Activated CD4-positive, alpha-beta T cell treated with anti-CD3 and anti-CD28 coated beads for 24 hours (primary cell): ENCODE measurements at regions not wholly inside any gene's neighbourhood (a gene's known extent, or its start where the extent isn't known, plus 50 kb on each side); places are given as distances from the start of the nearest gene placed in this dataset.

ENCODE experiments used
- DNase-seq, 2 donors: peaks; one replicate each; pipeline ENCODE4 v3.0.0-alpha.2; 2020; ENCODE audit warnings: low read depth in 2 of 2

DNA sequence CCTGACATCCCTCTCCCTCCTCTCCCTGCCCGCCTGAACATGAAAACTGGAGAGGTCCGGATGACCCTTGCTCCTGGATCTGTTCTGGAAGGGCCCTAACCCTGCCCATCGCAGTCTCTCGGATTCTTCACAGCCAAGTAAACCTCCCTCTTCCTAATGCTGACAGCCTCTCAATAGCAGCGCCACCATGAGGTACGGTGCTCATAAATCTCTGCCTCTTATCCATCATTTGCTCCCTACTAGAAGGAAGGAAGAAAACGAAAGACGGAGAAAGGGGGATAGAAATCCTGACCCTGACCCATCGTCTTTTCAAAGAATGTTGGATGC, 257.9 kb downstream of the BCL11A start:
- no peak for DNase-seq

DNA sequence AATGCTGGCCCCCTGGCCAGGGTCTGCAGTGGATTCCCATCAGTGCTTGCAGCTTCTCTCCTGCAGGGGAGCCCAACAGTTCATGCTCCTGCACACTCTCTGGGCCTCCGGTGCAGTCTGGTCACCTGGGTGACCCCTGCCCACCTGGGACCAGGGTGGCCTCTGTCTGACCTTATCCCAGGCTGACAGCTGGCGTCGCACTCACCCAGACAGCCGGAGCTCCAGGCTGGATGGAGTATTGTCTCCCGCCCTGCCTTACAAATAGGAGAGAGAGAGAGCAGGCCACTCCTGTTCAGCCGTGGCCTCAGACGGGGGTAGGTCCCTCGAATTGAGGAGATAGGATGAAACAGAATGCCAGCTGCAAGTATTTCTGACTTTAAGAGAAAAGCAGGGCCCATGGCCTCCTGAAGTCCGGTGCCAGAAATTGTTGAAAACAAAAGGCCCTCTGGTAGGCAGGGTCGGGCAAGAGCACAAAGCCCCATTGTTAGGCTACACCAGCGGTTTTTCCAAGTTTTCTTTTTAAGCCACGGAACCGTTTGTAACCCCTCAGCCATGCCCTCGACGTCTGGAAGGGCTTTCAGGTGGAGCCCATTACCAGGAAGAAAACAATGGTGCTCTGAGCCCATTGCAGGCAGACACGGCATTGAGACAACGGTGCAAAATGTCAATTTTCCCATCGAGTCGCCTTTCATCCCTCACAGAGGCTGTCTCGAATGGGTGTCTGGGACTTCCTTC, 258.4 kb downstream of the BCL11A start:
- DNase-seq = no peak

DNA sequence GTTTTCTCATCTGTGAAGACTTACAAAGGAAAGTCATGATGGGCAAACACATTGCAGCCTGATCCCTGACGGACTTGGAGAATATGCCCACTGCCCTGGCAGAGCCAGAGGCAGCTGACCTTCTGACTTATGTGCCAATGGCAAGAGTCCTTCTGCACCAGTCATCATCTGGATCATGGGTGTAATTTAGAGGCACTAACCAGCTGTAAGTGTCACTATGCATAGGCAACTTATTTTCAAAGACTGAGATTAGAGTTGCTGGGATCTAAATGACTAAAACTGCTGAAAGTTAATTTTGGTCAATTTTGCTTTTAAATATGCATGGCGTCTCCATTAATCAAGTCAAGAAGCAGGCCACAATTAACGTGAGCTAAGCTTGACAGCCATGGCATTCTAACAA, 261.2 kb downstream of the BCL11A start:
- DNase-seq = no peak

DNA sequence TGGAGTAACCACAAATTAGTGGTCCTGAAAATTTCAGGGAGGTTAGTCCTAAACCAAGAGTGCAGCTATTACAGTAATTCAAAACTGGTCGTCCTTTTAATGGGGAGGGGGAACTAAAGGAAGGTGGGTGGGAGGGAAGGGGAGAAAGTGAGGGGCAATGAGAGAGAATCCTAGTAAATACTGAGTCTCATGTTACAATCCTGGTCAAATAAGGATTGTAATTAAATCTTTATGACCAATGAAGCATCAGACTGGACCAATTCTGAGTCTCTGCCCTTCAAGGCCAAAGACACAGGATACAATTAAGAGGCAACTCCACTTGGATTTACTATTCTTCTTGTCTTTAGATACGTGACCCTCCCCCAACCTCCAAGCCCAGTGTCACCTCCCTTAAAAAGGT, 262.9 kb downstream of the BCL11A start:
- no peak for DNase-seq

DNA sequence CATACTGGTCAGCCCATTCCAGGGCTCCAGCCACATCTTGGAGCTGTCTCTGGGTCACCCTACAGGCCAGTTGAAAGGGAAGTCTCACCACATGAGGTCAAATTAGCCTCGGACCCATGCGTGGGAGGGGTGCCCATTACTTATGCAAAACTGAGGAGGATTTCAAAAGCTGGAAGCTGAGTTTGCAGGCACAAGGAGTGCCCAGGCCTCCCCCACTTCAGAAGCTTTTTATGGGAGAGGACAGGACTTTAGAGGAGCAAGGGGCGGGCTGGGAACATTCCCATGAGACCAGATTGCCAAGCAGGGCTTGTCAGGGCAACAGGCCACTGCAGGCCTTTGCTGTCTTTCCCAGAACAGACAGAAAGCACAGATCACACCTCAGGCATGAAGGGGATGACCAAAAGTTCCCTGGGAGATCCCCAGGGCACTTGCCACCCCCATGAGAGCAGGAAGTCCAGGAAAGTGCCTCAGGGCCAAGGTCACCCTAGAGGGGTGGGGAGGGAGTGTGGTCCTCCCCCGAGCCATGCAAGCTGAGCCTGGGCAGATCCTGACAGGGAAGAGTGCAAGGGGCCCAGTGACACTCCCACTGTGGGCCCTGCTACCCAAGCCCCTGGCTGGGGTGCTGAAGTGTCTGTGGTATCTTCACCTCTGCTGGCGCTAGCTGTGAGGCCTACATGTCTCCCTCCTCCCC, 267.7 kb downstream of the BCL11A start:
- DNase-seq = no peak

DNA sequence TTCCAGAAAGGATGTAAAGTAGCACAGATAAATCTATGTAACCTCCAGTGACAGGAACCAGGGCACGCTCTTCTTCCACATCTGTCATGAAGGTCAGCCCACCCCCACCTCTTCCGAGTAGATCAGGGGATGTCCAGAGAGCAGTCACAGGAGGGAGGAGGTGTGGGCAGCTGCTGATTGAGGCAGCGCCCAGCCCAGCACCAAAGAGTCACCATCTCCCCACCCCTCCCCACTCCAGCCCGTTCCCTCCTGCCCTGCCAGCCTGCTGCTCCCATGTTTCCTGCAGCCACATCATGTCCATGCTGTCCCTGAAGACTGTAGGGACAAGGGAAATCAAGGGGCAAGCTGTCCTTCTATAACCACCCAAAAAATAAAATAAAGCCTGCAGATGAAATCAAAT, 269.8 kb downstream of the BCL11A start:
- DNase-seq = no peak

DNA sequence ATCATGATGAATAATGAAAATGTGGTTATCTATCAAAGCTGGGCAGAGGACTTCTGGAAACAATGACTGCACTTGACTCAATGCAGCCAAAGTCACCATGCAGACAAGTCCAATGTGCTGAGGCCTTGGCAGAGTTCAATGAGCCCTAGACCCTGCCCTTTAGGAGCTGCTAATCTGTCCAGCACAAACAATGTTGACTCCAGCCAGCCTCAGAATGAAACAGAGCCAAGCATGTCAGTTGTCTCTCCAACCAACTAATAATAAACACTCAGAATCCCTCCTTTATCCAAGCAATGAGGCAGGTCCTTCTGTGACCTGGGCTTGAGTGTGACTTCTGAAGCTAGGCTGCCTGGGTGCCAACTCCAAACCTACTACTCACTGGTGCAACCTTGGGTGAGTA, 270.6 kb downstream of the BCL11A start:
- DNase-seq = no peak

DNA sequence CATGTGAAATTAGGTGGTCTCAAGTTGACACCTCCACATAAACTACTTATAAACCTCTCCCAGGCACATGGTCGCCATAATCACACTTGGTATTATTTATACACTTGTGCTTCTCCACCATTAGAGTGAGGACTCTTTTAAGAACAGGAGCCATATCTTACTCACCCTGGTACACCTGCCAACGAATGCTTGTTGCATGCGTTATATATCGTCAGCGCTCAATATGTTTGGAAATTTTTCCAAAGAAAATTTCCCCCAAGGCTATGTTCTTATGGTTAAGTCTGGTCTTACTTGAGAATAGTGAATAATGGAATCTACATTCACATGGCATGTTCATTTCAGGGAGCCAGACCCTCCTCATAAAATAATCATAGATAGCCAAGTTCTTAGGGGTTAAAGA, 271.7 kb downstream of the BCL11A start:
- no peak for DNase-seq

DNA sequence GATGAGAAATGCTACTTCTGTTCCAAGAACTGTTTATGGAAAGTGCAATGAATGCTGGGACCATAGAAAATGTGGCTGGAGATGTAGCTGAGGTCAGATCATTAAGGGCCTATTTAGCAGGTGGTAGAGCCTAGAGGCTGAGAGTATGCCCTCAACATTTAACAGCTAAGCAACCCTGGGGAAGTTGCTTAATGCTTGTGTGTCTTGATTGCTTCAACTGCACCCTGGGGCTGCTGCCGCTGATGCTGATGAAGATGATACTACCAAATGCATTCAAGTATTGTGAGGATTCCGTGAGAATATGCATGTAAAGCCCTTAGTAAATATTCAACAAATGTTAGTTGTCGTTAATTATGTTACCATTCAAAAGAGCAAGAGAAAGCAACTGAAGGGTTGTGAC, 273.2 kb downstream of the BCL11A start:
- DNase-seq = no peak

DNA sequence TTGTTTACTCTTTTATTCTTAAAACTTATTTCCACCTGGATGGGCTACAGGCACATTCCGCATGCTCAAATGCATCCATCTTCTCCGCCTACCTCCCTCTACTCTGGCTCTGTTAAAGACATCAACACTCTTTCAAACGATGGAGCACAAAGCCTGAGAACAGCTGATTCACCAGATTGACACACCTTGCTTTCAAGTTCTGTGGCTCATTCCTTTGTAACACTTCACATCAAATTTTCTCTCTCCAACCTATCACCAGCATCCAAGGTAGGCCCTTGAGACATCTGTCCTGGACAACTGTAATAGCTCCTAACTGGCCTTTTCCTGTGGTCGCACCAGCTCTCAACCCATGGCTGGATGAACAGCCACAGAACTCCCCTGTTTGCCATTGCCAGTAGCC, 274.5 kb downstream of the BCL11A start:
- no peak for DNase-seq

DNA sequence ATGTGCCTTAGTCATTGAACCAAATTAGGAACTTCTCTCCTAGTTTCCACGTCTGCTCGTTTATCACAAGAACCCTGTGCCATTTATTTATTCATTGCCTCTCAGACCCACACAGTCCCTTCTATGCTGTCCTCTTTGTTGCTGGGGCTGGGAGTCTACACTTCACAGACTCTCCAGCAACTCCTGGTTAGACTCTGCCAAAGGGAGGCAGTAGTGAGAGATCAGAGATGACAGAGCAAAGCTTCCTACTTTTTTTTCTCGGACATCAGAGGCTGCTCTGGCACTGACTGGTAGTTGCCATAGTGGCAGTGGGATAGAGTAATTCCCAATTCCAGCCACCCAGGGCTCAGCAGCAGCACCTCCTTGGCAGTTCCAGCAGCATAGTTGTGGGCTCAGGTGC, 277.5 kb downstream of the BCL11A start:
- DNase-seq = no peak

DNA sequence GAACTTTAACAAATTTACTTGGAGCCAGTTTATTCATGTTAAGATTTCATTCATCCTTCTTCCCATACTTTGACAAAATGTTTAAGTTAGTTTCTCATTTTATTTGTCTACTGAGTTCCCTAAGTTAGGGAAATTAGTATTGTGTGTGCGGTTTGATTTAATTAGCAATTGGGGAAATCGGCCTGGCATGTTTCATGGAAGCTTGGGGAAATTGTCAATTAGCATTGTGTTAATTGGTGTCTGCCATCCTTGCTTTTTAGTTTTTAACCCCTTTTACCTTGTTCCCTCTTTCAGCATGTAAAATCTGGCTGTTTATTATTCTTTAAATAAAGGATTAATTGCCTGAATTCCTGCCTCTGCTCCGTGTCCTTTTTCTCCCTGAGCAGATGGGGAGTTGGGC, 279.6 kb downstream of the BCL11A start:
- DNase-seq = no peak

DNA sequence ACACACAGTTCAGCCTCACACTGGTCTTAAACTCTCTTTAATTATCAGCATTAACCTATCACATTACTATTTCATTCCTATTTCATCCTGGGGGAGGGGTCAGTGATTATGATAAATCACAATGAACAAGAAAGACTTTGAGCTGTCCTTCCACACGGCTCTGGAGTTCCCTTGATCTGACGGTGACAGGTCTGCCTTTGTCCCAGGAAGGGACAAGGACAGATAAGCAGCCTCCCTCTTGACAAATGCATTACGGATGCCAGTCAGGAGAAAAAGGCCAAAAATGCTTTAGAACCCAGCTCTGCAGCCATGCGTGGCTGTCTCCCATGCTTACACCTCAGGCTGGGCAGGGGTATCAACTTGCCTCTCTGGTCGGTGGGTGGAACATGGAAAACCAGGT, 281.7 kb downstream of the BCL11A start:
- DNase-seq = no peak

DNA sequence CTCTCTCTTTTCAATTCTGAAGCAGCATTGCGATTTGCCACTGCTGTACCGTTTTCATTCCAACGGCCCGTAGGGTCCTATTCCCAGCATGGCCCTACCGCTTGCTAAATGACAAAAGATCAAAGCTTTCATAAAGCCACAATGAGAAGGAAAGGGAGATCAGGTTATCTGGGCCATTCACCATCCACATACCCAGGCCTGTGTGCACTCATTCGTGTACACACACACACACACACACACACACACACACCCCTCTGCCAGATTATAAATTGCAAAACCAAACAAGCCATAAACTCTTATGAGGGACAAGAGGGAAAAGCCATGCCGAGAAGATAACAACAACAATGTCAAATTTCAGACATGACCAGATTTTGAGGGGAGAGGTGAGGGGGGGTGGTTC, 282.3 kb downstream of the BCL11A start:
- no peak for DNase-seq

DNA sequence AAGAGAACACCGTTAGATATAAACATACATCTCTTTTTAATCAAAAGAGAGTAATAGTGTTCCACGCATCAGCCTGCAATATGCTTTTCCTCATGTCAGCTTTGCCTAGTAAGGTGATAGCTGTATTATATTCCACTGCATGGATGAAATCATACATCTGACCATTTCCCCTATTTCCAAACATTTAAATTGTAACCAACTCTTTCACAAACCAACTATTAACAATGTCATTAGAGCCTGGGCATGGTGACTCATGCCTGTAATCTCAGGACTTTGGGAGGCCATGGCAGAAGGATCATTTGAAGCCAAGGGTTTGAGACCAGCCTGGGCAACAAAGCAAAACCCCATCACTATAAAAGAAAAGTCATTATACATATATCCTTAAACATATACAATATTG, 284.8 kb downstream of the BCL11A start:
- no peak for DNase-seq

DNA sequence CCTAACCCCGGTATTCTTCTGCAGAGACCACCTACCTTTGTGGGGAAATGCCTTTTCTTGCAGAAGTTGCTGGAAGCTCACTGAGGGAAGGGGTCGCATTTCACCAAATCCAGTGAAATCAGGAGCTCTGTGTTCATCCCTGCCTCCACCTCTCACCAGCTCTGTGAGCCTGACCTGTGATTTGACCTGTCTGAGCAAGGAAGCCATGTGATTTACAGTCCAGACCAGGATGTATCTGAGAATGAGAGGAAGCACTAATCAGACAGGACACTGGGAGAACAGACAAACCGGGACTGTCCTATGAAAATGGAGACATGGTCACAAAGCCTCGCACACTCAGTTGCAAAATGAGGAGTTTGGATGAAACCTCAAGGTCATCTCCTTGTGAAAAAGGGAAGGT, 285.4 kb downstream of the BCL11A start:
- DNase-seq = no peak

DNA sequence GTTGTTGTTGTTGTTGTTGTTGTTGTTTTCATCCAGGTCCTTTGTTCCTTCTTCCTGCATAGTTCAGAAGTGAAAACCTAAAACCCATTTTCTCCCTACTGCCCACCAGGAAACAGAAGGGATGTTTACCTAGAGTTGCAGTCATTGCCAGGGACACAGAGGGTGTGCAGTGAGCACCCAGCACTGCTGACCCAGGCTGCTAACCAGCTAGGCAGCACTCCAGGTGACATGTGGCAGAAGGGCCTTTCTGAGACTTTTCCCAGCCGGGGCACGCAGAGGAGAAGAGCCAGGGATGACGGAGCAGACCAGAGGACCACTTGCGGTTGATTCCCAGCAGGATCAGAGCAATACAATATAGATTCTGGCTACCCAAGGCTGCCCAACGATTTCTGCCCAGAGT, 286.3 kb downstream of the BCL11A start:
- no peak for DNase-seq

DNA sequence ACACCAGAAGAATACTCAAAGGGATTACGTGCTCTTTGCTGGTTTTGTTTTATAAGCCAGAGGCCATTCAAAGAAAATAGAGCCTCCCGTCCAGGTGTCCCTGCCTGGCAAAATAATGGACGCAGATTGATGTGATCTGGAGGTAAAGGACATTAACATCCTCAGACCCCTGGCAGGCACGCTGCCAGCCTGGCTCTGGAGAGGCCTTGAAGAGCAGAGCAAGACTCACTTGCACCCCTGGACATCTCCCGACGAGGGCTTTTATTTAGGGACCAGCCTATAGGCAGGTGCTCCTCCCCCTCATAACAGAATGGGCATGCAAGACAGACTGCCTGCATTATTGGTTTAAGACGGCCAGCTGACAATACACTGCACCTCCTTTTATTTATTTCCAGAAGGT, 291.3 kb downstream of the BCL11A start:
- DNase-seq = no peak

DNA sequence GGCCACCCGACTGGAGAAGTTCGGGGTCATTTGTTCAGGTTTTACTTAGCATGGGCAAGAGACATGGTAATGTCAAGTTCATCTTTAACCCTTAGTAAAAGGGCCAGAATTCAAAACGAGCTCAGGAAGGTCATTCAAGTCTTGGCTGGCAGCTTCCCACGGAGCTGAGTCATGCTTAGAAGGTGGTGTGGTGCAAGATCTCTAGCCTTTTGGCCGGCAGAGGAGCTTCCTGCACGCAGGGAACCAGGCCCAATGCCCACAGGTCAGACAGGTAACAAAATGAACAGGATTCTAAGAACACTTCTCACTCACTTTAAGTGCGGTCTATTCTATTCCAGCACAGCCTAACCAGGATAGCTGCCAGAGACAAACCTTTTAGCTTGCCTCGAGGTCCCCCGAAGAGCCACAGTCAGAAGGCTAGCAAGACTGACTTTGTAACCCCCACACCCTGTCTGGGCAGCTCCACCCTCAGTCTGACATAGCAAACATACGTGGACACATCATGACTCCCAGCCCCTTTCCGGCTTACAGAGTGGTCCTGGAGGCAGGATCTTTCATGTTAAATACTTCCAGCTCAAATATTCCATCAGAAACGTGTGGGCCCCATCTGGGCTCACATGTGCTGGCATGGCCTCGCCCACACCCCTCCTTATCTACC, 292.7 kb downstream of the BCL11A start:
- DNase-seq = no peak

DNA sequence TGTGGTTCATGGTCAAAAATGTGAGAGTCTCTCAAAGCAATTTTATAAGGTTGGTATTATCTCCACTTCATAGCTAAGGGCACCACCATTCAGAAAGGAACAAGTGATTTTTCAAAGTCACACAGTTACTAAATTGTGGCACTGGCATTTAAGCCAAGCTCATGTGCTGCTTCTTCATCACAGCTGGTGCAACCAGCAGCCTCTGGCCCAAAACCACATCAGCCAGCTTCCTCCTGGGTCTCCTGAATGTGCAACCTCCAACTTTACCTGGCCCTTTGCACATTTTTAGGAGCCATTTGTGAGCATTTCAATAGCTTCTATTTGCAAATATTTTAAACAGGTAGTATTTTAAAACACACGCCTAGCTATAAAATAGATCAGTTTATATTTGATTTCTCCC, 293.7 kb downstream of the BCL11A start:
- DNase-seq = no peak

DNA sequence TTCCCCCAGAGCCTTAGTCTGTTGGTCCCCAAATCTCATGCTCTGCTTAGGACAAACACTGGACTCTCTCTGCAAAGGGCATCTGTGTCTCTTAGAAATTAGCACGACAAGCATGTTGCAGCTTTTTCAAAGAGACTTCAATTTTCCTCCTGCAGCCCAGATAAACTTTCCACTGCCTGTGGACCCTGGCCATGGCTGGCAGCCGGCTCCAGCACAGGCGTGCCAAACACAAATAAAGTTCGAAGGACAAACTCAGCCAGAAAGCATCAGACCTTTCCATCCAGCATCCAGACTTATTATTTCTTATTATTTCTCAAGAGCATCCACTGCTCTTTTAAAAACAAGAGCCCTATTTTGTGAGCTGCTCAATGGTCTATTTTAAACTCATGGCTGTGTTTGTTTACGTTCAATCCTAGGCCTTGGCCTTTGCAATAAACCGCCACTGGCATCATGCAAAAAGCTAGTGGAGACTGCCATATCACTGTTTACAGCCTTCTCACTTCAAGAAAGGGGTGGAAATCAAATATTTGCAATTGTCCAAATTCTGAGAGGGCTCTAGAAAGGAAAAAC, 300.8 kb downstream of the BCL11A start:
- DNase-seq = no peak

DNA sequence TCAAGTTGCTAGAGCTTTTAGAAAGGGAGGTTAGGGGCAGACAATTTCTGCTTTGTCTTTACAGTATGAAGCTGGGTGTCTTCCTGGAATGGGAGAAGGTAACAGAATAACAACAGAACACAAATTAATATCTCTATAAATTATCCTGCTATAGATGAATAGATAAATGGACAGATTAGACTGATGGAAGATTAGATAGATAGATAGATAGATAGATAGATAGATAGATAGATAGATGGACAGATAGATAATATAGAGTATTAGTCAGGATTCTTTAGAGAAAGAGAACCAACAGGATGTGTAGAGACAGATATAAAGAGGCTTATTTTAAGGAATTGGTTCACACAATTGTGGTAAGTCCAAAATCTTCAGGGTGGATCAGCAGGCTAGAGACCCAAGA, 302.2 kb downstream of the BCL11A start:
- no peak for DNase-seq

DNA sequence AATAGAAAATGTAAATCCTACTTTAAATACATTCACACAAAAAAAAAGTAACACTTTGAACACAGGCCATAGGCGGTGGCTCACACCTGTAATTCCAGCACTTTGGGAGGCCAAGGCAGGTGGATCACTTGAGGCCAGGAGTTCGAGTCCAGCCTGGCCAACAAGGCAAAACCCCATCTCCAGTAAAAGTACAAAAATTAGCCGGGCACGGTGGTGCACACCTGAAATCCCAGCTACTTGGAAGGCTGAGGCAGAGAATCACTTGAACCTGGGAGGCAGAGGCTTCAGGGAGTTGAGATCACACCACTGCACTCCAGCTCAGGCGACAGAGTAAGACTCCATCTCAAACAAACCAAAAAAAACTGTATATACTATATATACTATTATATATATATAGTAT, 303.6 kb downstream of the BCL11A start:
- DNase-seq = no peak
